22Rv1 (cell line): ENCODE measurements at regions not wholly inside any gene's neighbourhood (a gene's known extent, or its start where the extent isn't known, plus 50 kb on each side); places are given as distances from the start of the nearest gene placed in this dataset.

ENCODE experiments used
- H3K27ac ChIP-seq: fragments of 450-650 bp; 2 replicates; pipeline ENCODE4 v1.5.1; 2017
- CTCF ChIP-seq: fragments of 450-650 bp; IDR thresholded peaks from 2 replicates; pipeline ENCODE4 v1.5.1; 2017; ENCODE audit warnings: mild to moderate bottlenecking
- ZFX ChIP-seq: fragments of 450-650 bp; IDR thresholded peaks from 2 replicates; pipeline ENCODE4 v1.6.1; 2017; ENCODE audit warnings: antibody characterized with exemption, borderline replicate concordance

- no peak overlapping the region for H3K27ac ChIP-seq
- no peak for TF ChIP-seq ZFX
- TF ChIP-seq CTCF: no peak
Measured at GRCh38 chr6:14228571-14228970, 111.0 kb downstream of the CD83 start.

GRCh38 chr6:14231071-14231483, 113.5 kb downstream of the CD83 start:
- H3K27ac ChIP-seq: no peak overlapping the region
- TF ChIP-seq CTCF (no peak), ZFX (no peak)

- H3K27ac ChIP-seq: no peak overlapping the region
- no peak for TF ChIP-seq CTCF
- no peak for TF ChIP-seq ZFX
Measured at GRCh38 chr6:14231501-14232280, 114.1 kb downstream of the CD83 start.

GRCh38 chr6:14232889-14233288, 115.3 kb downstream of the CD83 start:
- TF ChIP-seq ZFX (no peak), CTCF (no peak)
- H3K27ac ChIP-seq: no peak overlapping the region

- no peak for TF ChIP-seq CTCF
- TF ChIP-seq ZFX: no peak
- H3K27ac ChIP-seq: no peak overlapping the region
Measured at GRCh38 chr6:14235653-14236356, 118.2 kb downstream of the CD83 start.

- no peak overlapping the region for H3K27ac ChIP-seq
- TF ChIP-seq ZFX: no peak
- no peak for TF ChIP-seq CTCF
Measured at GRCh38 chr6:14239097-14239496, 121.5 kb downstream of the CD83 start.
